Effector memory CD4-positive, alpha-beta T cell (primary cell): ENCODE measurements at regions not wholly inside any gene's neighbourhood (a gene's known extent, or its start where the extent isn't known, plus 50 kb on each side); places are given as distances from the start of the nearest gene placed in this dataset.

Source experiments
- DNase-seq, 3 donors: peaks; one replicate each; pipeline ENCODE4 v3.0.0-alpha.2; 2020
- H3K27ac ChIP-seq: 2 replicates; pipeline ENCODE4 v1.7.0; 2013; ENCODE audit warnings: mild to moderate bottlenecking, low read length, moderate library complexity; ENCODE audit not compliant: insufficient read depth, poor library complexity, severe bottlenecking
- H3K27me3 ChIP-seq: replicated peaks from 2 replicates; pipeline ENCODE4 v1.7.0; 2013; ENCODE audit warnings: mild to moderate bottlenecking, low read length; ENCODE audit not compliant: insufficient read depth, control insufficient read depth, poor library complexity, severe bottlenecking
- H3K36me3 ChIP-seq: 2 replicates; pipeline ENCODE4 v1.7.0; 2013; ENCODE audit warnings: mild to moderate bottlenecking, low read length, moderate library complexity; ENCODE audit not compliant: control insufficient read depth, insufficient read depth
- H3K4me1 ChIP-seq: 2 replicates; pipeline ENCODE4 v1.7.0; 2013; ENCODE audit warnings: low read length, mild to moderate bottlenecking; ENCODE audit not compliant: control insufficient read depth, insufficient read depth, poor library complexity, severe bottlenecking
- H3K4me3 ChIP-seq: 2 replicates; pipeline ENCODE4 v1.7.0; 2013; ENCODE audit warnings: low read length, low read depth, mild to moderate bottlenecking; ENCODE audit not compliant: insufficient read depth, poor library complexity, severe bottlenecking
- H3K9me3 ChIP-seq: 2 replicates; pipeline ENCODE4 v1.7.0; 2013; ENCODE audit warnings: mild to moderate bottlenecking, low read length, moderate library complexity; ENCODE audit not compliant: control insufficient read depth

- H3K9me3 ChIP-seq, result no peaks in the 10 kb centered on the region
- H3K4me1 ChIP-seq, result no peaks in the 10 kb centered on the region
- no peak overlapping the region for H3K27ac ChIP-seq
- DNase-seq, result no peak
- no peaks in the 10 kb centered on the region for H3K27me3 ChIP-seq
- H3K36me3 ChIP-seq, result no peaks in the 10 kb centered on the region
- no peak overlapping the region for H3K4me3 ChIP-seq
These were observed 159.7 kb upstream of the GLI2 start for GRCh38 chr2:120575966-120576365.

- no peaks in the 10 kb centered on the region for H3K27me3 ChIP-seq
- no peaks in the 10 kb centered on the region for H3K36me3 ChIP-seq
- DNase-seq, result no peak
- H3K27ac ChIP-seq, result no peak overlapping the region
- H3K4me1 ChIP-seq, result no peaks in the 10 kb centered on the region
- H3K4me3 ChIP-seq, result no peak overlapping the region
- no peaks in the 10 kb centered on the region for H3K9me3 ChIP-seq
These were observed 158.9 kb upstream of the GLI2 start for GRCh38 chr2:120576509-120577474.

DNA sequence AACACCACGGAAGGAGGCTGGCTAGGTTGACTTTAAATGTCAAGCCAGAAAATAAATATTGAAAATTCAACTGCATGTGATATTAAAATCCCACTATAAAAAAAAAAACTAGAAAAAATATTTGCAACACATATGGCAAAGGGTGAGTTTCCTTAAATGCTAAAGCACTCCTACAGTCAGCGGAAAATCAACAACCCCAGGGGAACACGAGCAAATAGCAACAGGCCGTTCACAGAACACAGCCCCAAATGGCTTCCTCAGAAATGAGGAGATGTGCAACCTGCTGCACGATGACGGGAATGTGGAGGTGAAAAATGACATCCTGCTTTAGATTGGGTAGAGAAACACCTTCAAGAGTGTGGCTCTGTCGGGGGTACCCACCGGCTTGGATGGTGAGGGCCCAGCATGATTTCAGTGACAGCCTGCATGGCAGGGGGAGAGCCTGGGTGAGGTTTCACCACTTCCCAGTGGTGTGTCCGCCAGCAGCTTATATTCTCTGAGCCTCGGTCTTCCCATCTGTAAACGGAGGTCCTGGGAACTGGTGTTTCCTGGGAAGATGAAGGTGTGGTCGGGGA lies 157.9 kb upstream of the GLI2 start:
- H3K9me3 ChIP-seq, result no peaks in the 10 kb centered on the region
- H3K27me3 ChIP-seq, result no peaks in the 10 kb centered on the region

GRCh38 chr2:120578576-120579352 lies 156.9 kb upstream of the GLI2 start:
- H3K27ac ChIP-seq, result no peak overlapping the region
- H3K36me3 ChIP-seq, result no peaks in the 10 kb centered on the region
- H3K4me3 ChIP-seq, result no peak overlapping the region
- no peaks in the 10 kb centered on the region for H3K9me3 ChIP-seq
- no peaks in the 10 kb centered on the region for H3K27me3 ChIP-seq
- no peaks in the 10 kb centered on the region for H3K4me1 ChIP-seq
- DNase-seq, result no peak

More for the DNA sequence above, 157.9 kb upstream of the GLI2 start:
- H3K27ac ChIP-seq, result no peak overlapping the region
- no peak overlapping the region for H3K4me3 ChIP-seq
- no peaks in the 10 kb centered on the region for H3K4me1 ChIP-seq
- DNase-seq, result no peak
- no peaks in the 10 kb centered on the region for H3K36me3 ChIP-seq

GRCh38 chr2:120579916-120580685 lies 155.6 kb upstream of the GLI2 start:
- Histone ChIP-seq H3K4me3 (no peak overlapping the region), H3K27me3 (no peaks in the 10 kb centered on the region), H3K36me3 (no peaks in the 10 kb centered on the region), H3K27ac (no peak overlapping the region), H3K9me3 (no peaks in the 10 kb centered on the region), H3K4me1 (no peaks in the 10 kb centered on the region)
- DNase-seq, result no peak

DNA sequence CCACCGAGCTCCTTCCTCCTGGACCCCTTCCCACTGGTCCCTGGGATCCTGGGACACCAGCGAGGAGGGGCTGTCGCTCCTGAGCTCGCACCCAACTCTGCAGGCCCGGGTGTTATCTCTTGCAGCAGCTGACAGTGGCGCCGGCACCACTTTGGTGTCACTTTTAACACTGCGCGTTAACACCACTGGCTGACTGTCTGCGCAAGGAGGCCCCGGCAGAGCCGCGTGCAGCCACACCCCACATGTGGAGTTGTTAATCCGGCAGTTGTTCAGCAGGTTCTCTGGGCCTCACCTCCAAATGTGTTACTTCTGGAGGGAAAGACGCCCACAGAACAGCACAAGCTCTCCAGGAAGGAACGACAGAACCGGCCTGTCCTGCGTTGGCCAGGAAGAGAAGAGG lies 155.0 kb upstream of the GLI2 start:
- H3K9me3 ChIP-seq, result no peaks in the 10 kb centered on the region
- H3K4me1 ChIP-seq, result no peaks in the 10 kb centered on the region
- no peak overlapping the region for H3K27ac ChIP-seq
- no peak for DNase-seq
- H3K36me3 ChIP-seq, result no peaks in the 10 kb centered on the region
- H3K27me3 ChIP-seq, result no peaks in the 10 kb centered on the region
- H3K4me3 ChIP-seq, result no peak overlapping the region

GRCh38 chr2:120583121-120583520 lies 152.5 kb upstream of the GLI2 start:
- Histone ChIP-seq H3K9me3 (no peaks in the 10 kb centered on the region), H3K4me1 (no peaks in the 10 kb centered on the region), H3K4me3 (no peak overlapping the region), H3K36me3 (no peaks in the 10 kb centered on the region), H3K27ac (no peak overlapping the region), H3K27me3 (peaks cover 2% of the 10 kb centered on the region)
- no peak for DNase-seq

GRCh38 chr2:120583851-120584570 lies 151.7 kb upstream of the GLI2 start:
- no peaks in the 10 kb centered on the region for H3K9me3 ChIP-seq
- H3K4me1 ChIP-seq, result no peaks in the 10 kb centered on the region
- no peak for DNase-seq
- H3K36me3 ChIP-seq, result no peaks in the 10 kb centered on the region
- H3K27ac ChIP-seq, result no peak overlapping the region
- H3K4me3 ChIP-seq, result no peak overlapping the region
- peaks cover 5% of the 10 kb centered on the region for H3K27me3 ChIP-seq
